Nephron progenitor cell (in vitro differentiated cells): ENCODE measurements at regions not wholly inside any gene's neighbourhood (a gene's known extent, or its start where the extent isn't known, plus 50 kb on each side); places are given as distances from the start of the nearest gene placed in this dataset.

ENCODE experiments used
- DNase-seq: peaks from one replicate; pipeline ENCODE4 v3.0.0; 2021
- H3K27ac Mint-ChIP-seq: 2 replicates; pipeline ENCODE4 v1.8.0; 2021; ENCODE audit warnings: mild to moderate bottlenecking, moderate library complexity, mixed read lengths
- H3K27me3 Mint-ChIP-seq: 2 replicates; pipeline ENCODE4 v1.8.0; 2021; ENCODE audit warnings: mild to moderate bottlenecking, low read depth, mixed read lengths; ENCODE audit not compliant: poor library complexity
- H3K36me3 Mint-ChIP-seq: 2 replicates; pipeline ENCODE4 v1.8.0; 2021; ENCODE audit warnings: low read depth, mixed read lengths
- H3K4me1 Mint-ChIP-seq: 2 replicates; pipeline ENCODE4 v1.8.0; 2021; ENCODE audit warnings: mixed read lengths
- H3K4me3 Mint-ChIP-seq: 2 replicates; pipeline ENCODE4 v1.8.0; 2021; ENCODE audit warnings: mild to moderate bottlenecking, moderate library complexity, mixed read lengths
- H3K9me3 Mint-ChIP-seq: 2 replicates; pipeline ENCODE4 v1.8.0; 2021; ENCODE audit warnings: mild to moderate bottlenecking, moderate library complexity, mixed read lengths
- CTCF ChIP-seq: fragments of 200-600 bp; sonication (generic); IDR thresholded peaks from 2 replicates; pipeline ENCODE4 v1.5.0; 2021; ENCODE audit warnings: antibody characterized with exemption

DNA sequence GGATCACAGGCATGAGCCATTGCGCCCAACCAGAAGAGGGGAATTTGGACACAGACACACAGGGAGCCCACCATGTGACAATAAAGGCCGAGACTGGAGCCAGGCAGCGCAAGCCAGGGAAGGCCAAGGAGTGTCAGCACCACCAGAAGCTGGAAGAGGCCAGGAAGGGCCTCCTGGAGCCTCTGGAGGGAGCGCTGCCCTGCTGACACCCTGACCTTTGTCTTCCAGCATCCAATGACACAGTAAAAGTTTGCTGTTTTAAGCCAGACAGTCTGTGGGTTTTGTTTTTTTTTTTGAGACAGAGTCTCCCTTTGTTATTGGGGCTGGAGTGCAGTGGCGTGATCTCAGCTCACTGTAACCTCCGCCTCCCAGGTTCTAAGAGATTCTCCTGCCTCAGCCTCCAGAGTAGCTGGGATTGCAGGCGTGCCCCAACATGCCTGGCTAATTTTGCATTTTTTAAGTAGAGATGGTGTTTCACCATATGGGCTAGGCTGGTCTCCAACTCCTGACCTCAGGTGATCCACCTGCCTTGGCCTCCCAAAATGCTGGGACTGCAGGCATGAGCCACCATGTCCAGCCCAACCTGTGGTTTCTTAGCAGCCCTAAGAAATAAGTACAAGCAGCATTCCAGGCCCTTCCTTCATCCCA lies 215.8 kb downstream of the CTTN start:
- Mint-ChIP-seq H3K27ac (no peak overlapping the region), H3K9me3 (peaks cover 8% of the 10 kb centered on the region), H3K4me1 (peaks cover 43% of the 10 kb centered on the region), H3K36me3 (no peaks in the 10 kb centered on the region), H3K4me3 (no peak overlapping the region), H3K27me3 (peaks cover 7% of the 10 kb centered on the region)
- no peak for DNase-seq
- no peak for TF ChIP-seq CTCF

DNA sequence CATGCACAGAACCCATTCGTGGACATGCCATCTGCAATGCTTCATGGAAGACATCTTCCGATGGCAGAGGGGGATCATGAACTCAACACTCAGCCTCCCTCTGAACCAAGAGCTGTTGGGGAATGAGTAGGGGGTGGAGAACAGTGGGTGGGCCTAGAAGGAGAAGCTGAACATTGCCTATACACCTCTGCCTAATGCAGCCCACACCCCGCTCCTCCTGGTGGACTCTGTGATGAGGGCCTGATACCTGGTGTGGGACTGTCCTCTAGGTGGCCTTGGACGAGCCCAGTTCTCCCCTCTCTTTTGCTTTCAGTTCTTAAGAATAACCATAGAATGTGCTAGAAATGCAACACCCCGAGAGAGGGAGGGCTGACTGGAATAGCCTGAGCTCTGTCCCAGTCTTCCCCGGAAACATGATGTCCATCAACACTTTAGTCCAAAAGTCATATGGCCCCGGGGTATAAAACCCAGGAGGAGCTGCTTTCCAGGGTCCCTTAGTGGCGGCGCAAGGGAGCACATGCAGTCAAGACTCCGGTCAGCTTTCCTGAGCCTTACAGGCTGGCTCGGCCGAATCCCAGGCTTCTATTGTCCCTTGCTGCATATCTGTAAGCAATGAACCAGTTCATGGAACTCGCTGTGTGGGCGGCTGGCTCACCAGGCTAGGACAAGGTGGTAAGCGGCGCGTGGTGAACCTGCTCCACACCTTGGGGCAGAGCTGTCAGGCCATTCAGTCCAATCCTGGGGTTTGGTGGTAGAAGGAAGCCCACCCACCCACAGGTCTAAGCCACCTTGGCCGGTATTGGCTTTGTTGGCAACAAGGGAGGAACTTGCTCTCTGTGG lies 216.9 kb downstream of the CTTN start:
- Mint-ChIP-seq H3K27ac (no peak overlapping the region), H3K4me1 (peaks cover 44% of the 10 kb centered on the region), H3K4me3 (no peak overlapping the region), H3K9me3 (peaks cover 8% of the 10 kb centered on the region), H3K27me3 (peaks cover 11% of the 10 kb centered on the region), H3K36me3 (no peaks in the 10 kb centered on the region)
- no peak for DNase-seq
- TF ChIP-seq CTCF: no peak

DNA sequence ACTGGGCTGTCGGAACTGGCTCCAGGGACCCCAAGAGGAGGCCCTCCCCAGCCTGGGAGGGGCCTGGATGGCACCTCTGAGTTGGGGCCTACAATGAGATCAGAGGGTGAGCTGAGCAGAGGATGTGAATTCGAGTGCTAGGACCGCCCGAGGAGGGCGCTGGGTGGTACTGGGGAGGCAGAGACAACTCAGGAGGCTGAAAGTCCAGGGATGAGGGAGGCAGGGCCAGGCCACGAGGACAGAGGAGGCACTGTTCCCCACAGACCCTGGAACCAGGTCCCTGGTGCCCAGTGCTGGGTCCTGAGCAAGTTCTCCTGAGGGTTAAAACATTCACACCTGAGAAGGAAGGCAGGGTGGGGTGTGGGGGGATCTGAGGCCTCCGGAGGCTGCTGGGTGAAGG lies 218.0 kb downstream of the CTTN start:
- peaks cover 34% of the 10 kb centered on the region for H3K4me1 Mint-ChIP-seq
- peaks cover 6% of the 10 kb centered on the region for H3K27me3 Mint-ChIP-seq
- peak overlapping the region; percentile 33 for H3K4me3 Mint-ChIP-seq
- H3K9me3 Mint-ChIP-seq: peaks cover 8% of the 10 kb centered on the region
- DNase-seq: no peak
- no peaks in the 10 kb centered on the region for H3K36me3 Mint-ChIP-seq
- H3K27ac Mint-ChIP-seq: no peak overlapping the region
- TF ChIP-seq CTCF: no peak

GRCh38 chr11:70616938-70617654 lies 218.8 kb downstream of the CTTN start:
- DNase-seq: no peak
- H3K4me1 Mint-ChIP-seq: peaks cover 30% of the 10 kb centered on the region
- H3K9me3 Mint-ChIP-seq: peaks cover 8% of the 10 kb centered on the region
- H3K4me3 Mint-ChIP-seq: no peak overlapping the region
- no peaks in the 10 kb centered on the region for H3K36me3 Mint-ChIP-seq
- H3K27me3 Mint-ChIP-seq: peaks cover 4% of the 10 kb centered on the region
- no peak for TF ChIP-seq CTCF
- H3K27ac Mint-ChIP-seq: no peak overlapping the region

- no peak for TF ChIP-seq CTCF
- H3K27ac Mint-ChIP-seq: no peak overlapping the region
Measured at GRCh38 chr11:70618431-70619101, 220.2 kb downstream of the CTTN start.

More at GRCh38 chr11:70618431-70619101, 220.2 kb downstream of the CTTN start:
- Mint-ChIP-seq H3K9me3 (peaks cover 8% of the 10 kb centered on the region), H3K4me1 (peaks cover 22% of the 10 kb centered on the region), H3K27me3 (peaks cover 8% of the 10 kb centered on the region), H3K4me3 (no peak overlapping the region), H3K36me3 (no peaks in the 10 kb centered on the region)
- no peak for DNase-seq
